Endodermal cell (in vitro differentiated cells): ENCODE measurements at regions not wholly inside any gene's neighbourhood (a gene's known extent, or its start where the extent isn't known, plus 50 kb on each side); places are given as distances from the start of the nearest gene placed in this dataset.
A peak's percentile ranks its signal among the peaks of the same experiment; 100 is the strongest.

Source experiments
- DNase-seq: peaks from one replicate; pipeline ENCODE4 v3.0.0-alpha.2; 2017
- H3K27ac ChIP-seq: 2 replicates; pipeline ENCODE4 v1.5.1; 2013; ENCODE audit warnings: mild to moderate bottlenecking, low read depth, low read length, moderate library complexity
- H3K27me3 ChIP-seq: 2 replicates; pipeline ENCODE4 v1.6.1; 2013; ENCODE audit warnings: mild to moderate bottlenecking, low read length, moderate library complexity; ENCODE audit not compliant: insufficient read depth, control insufficient read depth, poor library complexity, severe bottlenecking
- H3K36me3 ChIP-seq: 2 replicates; pipeline ENCODE4 v1.7.0; 2013; ENCODE audit warnings: mild to moderate bottlenecking, low read length, moderate library complexity; ENCODE audit not compliant: control insufficient read depth, insufficient read depth
- H3K4me1 ChIP-seq: one replicate; pipeline ENCODE4 v1.7.0; 2013; ENCODE audit warnings: low read length; ENCODE audit not compliant: control insufficient read depth, insufficient read depth
- H3K4me3 ChIP-seq: 2 replicates; pipeline ENCODE4 v1.5.1; 2013; ENCODE audit warnings: mild to moderate bottlenecking, low read length, moderate library complexity
- H3K9ac ChIP-seq: 2 replicates; pipeline ENCODE4 v1.6.1; 2013; ENCODE audit warnings: mild to moderate bottlenecking, low read length, moderate library complexity; ENCODE audit not compliant: poor library complexity, severe bottlenecking; ENCODE audit errors: extremely low read depth
- H3K9me3 ChIP-seq: 2 replicates; pipeline ENCODE4 v1.6.1; 2013; ENCODE audit warnings: mild to moderate bottlenecking, low read length, moderate library complexity; ENCODE audit not compliant: control insufficient read depth
- H3K27ac Mint-ChIP-seq: 2 replicates; pipeline ENCODE4 v1.8.0; 2020; ENCODE audit warnings: mixed read lengths
- H3K27me3 Mint-ChIP-seq: 2 replicates; pipeline ENCODE4 v1.8.0; 2021; ENCODE audit warnings: mild to moderate bottlenecking, mixed read lengths; ENCODE audit not compliant: insufficient read depth
- H3K36me3 Mint-ChIP-seq: 2 replicates; pipeline ENCODE4 v1.8.0; 2020; ENCODE audit warnings: low read depth, mixed read lengths
- H3K4me1 Mint-ChIP-seq: 2 replicates; pipeline ENCODE4 v1.8.0; 2020; ENCODE audit warnings: mixed read lengths
- H3K4me3 Mint-ChIP-seq: 2 replicates; pipeline ENCODE4 v1.8.0; 2020; ENCODE audit warnings: mild to moderate bottlenecking, moderate library complexity, mixed read lengths
- H3K9me3 Mint-ChIP-seq: 2 replicates; pipeline ENCODE4 v1.8.0; 2020; ENCODE audit warnings: mild to moderate bottlenecking, mixed read lengths
- CTCF ChIP-seq: fragments of 200-600 bp; sonication (generic); conservative IDR thresholded peaks from 2 replicates; pipeline ENCODE4 v1.5.0; 2021; ENCODE audit warnings: antibody characterized with exemption, mild to moderate bottlenecking
- WGBS, 2 experiments: methylation state at CpG; one replicate each; pipeline versions ENCODE4 v1.1.5 to v1.1.7; 2013; ENCODE audit warnings: missing lambda C conversion rate in 2 of 2, mixed read lengths in 1 of 2; ENCODE audit not compliant: insufficient coverage in 1 of 2, insufficient read length in 1 of 2; 5-methylcytosine and 5-hydroxymethylcytosine counted together

- Histone ChIP-seq H3K4me3 (no peak overlapping the region), H3K9me3 (no peaks in the 10 kb centered on the region), H3K36me3 (no peaks in the 10 kb centered on the region), H3K4me1 (no peaks in the 10 kb centered on the region), H3K27me3 (no peaks in the 10 kb centered on the region), H3K9ac (no peak overlapping the region), H3K27ac (no peak overlapping the region)
- no peaks in the 10 kb centered on the region for H3K4me1 Mint-ChIP-seq
- peaks cover 34% of the 10 kb centered on the region for H3K27me3 Mint-ChIP-seq
- no peak overlapping the region for H3K4me3 Mint-ChIP-seq
- TF ChIP-seq CTCF: no peak
- 74 to 100% methylated on average over 1 to 5 of the region's 5 CpGs for WGBS, 2 experiments
- H3K9me3 Mint-ChIP-seq: no peaks in the 10 kb centered on the region
- no peak overlapping the region for H3K27ac Mint-ChIP-seq
- no peak for DNase-seq
- H3K36me3 Mint-ChIP-seq: no peaks in the 10 kb centered on the region
These were observed 113.7 kb upstream of the PDE10A start for GRCh38 chr6:165776691-165777090.

- no peaks in the 10 kb centered on the region for H3K9me3 ChIP-seq
- H3K4me1 ChIP-seq: no peaks in the 10 kb centered on the region
- 91% methylated on average over 3 of the region's 3 CpGs; no CpG with 5 or more reads in 1 of the 2 experiments for WGBS, 2 experiments
- H3K36me3 Mint-ChIP-seq: no peaks in the 10 kb centered on the region
- H3K4me3 Mint-ChIP-seq: no peak overlapping the region
- H3K27ac ChIP-seq: no peak overlapping the region
- no peak overlapping the region for H3K4me3 ChIP-seq
- no peak for DNase-seq
- no peak for TF ChIP-seq CTCF
- no peaks in the 10 kb centered on the region for H3K9me3 Mint-ChIP-seq
- H3K36me3 ChIP-seq: no peaks in the 10 kb centered on the region
- H3K4me1 Mint-ChIP-seq: no peaks in the 10 kb centered on the region
- H3K27ac Mint-ChIP-seq: no peak overlapping the region
- H3K9ac ChIP-seq: no peak overlapping the region
- no peaks in the 10 kb centered on the region for H3K27me3 ChIP-seq
- H3K27me3 Mint-ChIP-seq: peaks cover 35% of the 10 kb centered on the region
These were observed 112.7 kb upstream of the PDE10A start for GRCh38 chr6:165775721-165776120.

GRCh38 chr6:165774903-165775601 lies 112.0 kb upstream of the PDE10A start:
- TF ChIP-seq CTCF: no peak
- peak; percentile 56 for DNase-seq
- H3K4me3 ChIP-seq: no peak overlapping the region
- no peak overlapping the region for H3K9ac ChIP-seq
- peaks cover 41% of the 10 kb centered on the region for H3K27me3 Mint-ChIP-seq
- no peaks in the 10 kb centered on the region for H3K9me3 ChIP-seq
- 68 to 75% methylated on average over 8 to 13 of the region's 13 CpGs for WGBS, 2 experiments
- H3K36me3 ChIP-seq: no peaks in the 10 kb centered on the region
- H3K36me3 Mint-ChIP-seq: no peaks in the 10 kb centered on the region
- H3K4me1 Mint-ChIP-seq: no peaks in the 10 kb centered on the region
- H3K27me3 ChIP-seq: no peaks in the 10 kb centered on the region
- peak overlapping the region; percentile 94 for H3K27ac ChIP-seq
- no peak overlapping the region for H3K4me3 Mint-ChIP-seq
- H3K4me1 ChIP-seq: no peaks in the 10 kb centered on the region
- no peak overlapping the region for H3K27ac Mint-ChIP-seq
- H3K9me3 Mint-ChIP-seq: no peaks in the 10 kb centered on the region
